ENCODE measurements at regions not wholly inside any gene's neighbourhood (a gene's known extent, or its start where the extent isn't known, plus 50 kb on each side); places are given as distances from the start of the nearest gene placed in this dataset.

DNA sequence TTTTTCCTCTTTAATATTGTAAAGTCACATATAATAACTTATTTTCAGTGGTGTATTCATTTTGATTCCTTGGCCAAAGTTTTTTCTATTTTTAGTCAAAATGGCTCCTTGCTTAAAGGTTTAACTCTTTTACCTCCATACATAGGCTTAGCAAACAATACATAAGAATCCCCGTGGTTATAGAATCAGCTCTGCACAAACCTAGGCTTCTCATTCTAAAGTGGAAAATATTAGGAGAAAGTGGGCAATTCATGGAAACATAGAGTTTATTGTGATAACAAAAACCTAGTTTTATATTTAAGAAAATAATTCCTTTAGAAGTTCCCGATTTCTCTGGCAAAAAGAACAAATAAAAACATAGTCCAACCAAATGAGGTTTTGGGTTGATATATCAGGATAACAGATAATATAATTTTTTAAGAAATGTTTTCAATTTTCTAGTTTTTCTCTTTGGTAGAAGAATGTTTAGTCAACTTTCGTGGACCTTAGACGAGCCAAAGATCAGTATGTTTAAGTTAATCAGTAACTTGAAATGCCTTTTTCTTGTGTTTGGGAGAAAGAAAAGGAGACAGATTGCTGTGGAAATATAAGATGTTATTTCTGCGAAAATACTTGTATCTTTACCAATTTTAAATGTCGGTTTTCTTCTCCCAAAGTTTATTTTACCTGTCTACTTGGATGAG, 93.4 kb upstream of the KLF12 start:
- H3K27ac ChIP-seq (ENCODE audit: control insufficient read depth, insufficient read depth, low read length) = no peak overlapping the region
- no peaks in the 10 kb centered on the region for H3K9me3 ChIP-seq (ENCODE audit: control insufficient read depth, low read depth, low read length)
- no peaks in the 10 kb centered on the region for H4K20me1 ChIP-seq (ENCODE audit: control insufficient read depth, extremely low read depth, insufficient read depth, low read length)
- dilution Hi-C loops (cut with MboI; ENCODE audit: extremely low pct_ligation_motif_present, low sequenced_read_pairs) = no loop called here
- no peak for TF ChIP-seq EZH2 (IDR thresholded peaks at IDR 0.05; ENCODE audit: low read length)
- TF ChIP-seq, protein P1, sequence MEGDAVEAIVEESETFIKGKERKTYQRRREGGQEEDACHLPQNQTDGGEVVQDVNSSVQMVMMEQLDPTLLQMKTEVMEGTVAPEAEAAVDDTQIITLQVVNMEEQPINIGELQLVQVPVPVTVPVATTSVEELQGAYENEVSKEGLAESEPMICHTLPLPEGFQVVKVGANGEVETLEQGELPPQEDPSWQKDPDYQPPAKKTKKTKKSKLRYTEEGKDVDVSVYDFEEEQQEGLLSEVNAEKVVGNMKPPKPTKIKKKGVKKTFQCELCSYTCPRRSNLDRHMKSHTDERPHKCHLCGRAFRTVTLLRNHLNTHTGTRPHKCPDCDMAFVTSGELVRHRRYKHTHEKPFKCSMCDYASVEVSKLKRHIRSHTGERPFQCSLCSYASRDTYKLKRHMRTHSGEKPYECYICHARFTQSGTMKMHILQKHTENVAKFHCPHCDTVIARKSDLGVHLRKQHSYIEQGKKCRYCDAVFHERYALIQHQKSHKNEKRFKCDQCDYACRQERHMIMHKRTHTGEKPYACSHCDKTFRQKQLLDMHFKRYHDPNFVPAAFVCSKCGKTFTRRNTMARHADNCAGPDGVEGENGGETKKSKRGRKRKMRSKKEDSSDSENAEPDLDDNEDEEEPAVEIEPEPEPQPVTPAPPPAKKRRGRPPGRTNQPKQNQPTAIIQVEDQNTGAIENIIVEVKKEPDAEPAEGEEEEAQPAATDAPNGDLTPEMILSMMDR (optimal IDR thresholded peaks at IDR 0.05 in 1 of 3, IDR thresholded peaks at IDR 0.05 in 1 of 3, conservative IDR thresholded peaks at IDR 0.05 in 1 of 3; ENCODE audit: extremely low read depth in 1 of 3, insufficient read depth in 2 of 3, low read length in 3 of 3) = no peak
- no peak overlapping the region for H2AFZ ChIP-seq (ENCODE audit: control insufficient read depth, low read length)
- DNase-seq (ENCODE audit: low read depth, low spot score) = no peak
- no peaks in the 10 kb centered on the region for H3K9me1 ChIP-seq (ENCODE audit: control insufficient read depth, extremely low read depth, insufficient read depth, low read length)
- no peak for FAIRE-seq
- no peak overlapping the region for H3K9ac ChIP-seq (ENCODE audit: control insufficient read depth, extremely low read depth, insufficient read depth, low read length)
- no peak overlapping the region for H3K4me2 ChIP-seq (ENCODE audit: control insufficient read depth, extremely low read depth, insufficient read depth, low read depth, low read length)
- no peaks in the 10 kb centered on the region for H3K79me2 ChIP-seq (ENCODE audit: control insufficient read depth, insufficient read depth, low read length)
- H3K4me1 ChIP-seq (ENCODE audit: control insufficient read depth, extremely low read depth, insufficient read depth, low read length) = no peaks in the 10 kb centered on the region
- no peaks in the 10 kb centered on the region for H3K27me3 ChIP-seq (ENCODE audit: control insufficient read depth, extremely low read depth, insufficient read depth, low read length)
- H3K36me3 ChIP-seq (ENCODE audit: control insufficient read depth in 2 of 2, extremely low read depth in 1 of 2, insufficient read depth in 2 of 2, low read length in 2 of 2) = no peaks in the 10 kb centered on the region
- H3K4me3 ChIP-seq (ENCODE audit: control insufficient read depth in 2 of 3, extremely low read depth in 1 of 3, insufficient read depth in 2 of 3, low read depth in 1 of 3, low read length in 3 of 3) = no peak overlapping the region

DNA sequence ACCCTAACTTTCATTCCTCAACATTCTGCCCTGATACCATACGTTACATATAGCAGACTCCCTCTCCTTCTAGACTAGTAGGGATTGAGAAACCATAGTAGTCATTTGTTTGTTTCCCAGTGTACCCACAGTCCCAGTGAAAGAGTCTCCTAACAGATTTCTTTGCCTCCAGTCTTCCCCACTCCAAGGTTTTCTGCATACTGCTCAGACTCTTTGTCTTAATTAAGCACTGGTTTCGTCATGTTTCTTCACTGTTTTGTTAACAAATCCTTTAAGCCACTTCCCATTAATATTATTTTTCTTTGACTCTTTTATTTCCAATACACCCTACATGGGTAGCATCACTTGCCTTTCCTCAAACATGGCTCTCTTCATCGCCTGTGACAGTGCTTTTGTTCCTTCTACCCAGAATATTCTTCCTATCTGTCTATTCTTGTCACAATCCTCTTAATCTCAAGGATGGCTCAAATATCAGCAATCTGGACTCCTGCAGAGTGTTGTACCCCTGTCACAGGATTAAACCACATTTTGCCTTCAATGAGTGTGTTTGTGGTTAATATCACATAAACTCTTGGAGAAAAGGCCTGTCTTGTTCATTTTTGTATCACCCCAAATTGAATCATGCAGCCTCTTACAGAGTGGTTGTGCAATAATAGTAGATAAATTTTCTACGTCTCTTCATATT, 92.7 kb upstream of the KLF12 start:
- H3K9me3 ChIP-seq (ENCODE audit: control insufficient read depth, low read depth, low read length) = no peaks in the 10 kb centered on the region
- H3K27ac ChIP-seq (ENCODE audit: control insufficient read depth, insufficient read depth, low read length) = no peak overlapping the region
- H4K20me1 ChIP-seq (ENCODE audit: control insufficient read depth, extremely low read depth, insufficient read depth, low read length) = no peaks in the 10 kb centered on the region
- dilution Hi-C loops (cut with MboI; ENCODE audit: extremely low pct_ligation_motif_present, low sequenced_read_pairs) = no loop called here
- H3K4me1 ChIP-seq (ENCODE audit: control insufficient read depth, extremely low read depth, insufficient read depth, low read length) = no peaks in the 10 kb centered on the region
- H3K9me1 ChIP-seq (ENCODE audit: control insufficient read depth, extremely low read depth, insufficient read depth, low read length) = no peaks in the 10 kb centered on the region
- no peak overlapping the region for H3K4me2 ChIP-seq (ENCODE audit: control insufficient read depth, extremely low read depth, insufficient read depth, low read depth, low read length)
- H3K36me3 ChIP-seq (ENCODE audit: control insufficient read depth in 2 of 2, extremely low read depth in 1 of 2, insufficient read depth in 2 of 2, low read length in 2 of 2) = no peaks in the 10 kb centered on the region
- H3K27me3 ChIP-seq (ENCODE audit: control insufficient read depth, extremely low read depth, insufficient read depth, low read length) = no peaks in the 10 kb centered on the region
- DNase-seq (ENCODE audit: low read depth, low spot score) = no peak
- TF ChIP-seq EZH2 (IDR thresholded peaks at IDR 0.05; ENCODE audit: low read length) = no peak
- TF ChIP-seq, protein P1 (optimal IDR thresholded peaks at IDR 0.05 in 1 of 3, IDR thresholded peaks at IDR 0.05 in 1 of 3, conservative IDR thresholded peaks at IDR 0.05 in 1 of 3; ENCODE audit: extremely low read depth in 1 of 3, insufficient read depth in 2 of 3, low read length in 3 of 3) = no peak
- H3K79me2 ChIP-seq (ENCODE audit: control insufficient read depth, insufficient read depth, low read length) = no peaks in the 10 kb centered on the region
- no peak overlapping the region for H2AFZ ChIP-seq (ENCODE audit: control insufficient read depth, low read length)
- H3K4me3 ChIP-seq (ENCODE audit: control insufficient read depth in 2 of 3, extremely low read depth in 1 of 3, insufficient read depth in 2 of 3, low read depth in 1 of 3, low read length in 3 of 3) = no peak overlapping the region
- no peak overlapping the region for H3K9ac ChIP-seq (ENCODE audit: control insufficient read depth, extremely low read depth, insufficient read depth, low read length)
- FAIRE-seq = no peak
